Urothelium cell line (cell line): ENCODE measurements at regions not wholly inside any gene's neighbourhood (a gene's known extent, or its start where the extent isn't known, plus 50 kb on each side); places are given as distances from the start of the nearest gene placed in this dataset.

Source experiments
- DNase-seq: peaks from one replicate; pipeline ENCODE4 v3.0.0; 2011; ENCODE audit warnings: low spot score, mixed read lengths
- FAIRE-seq: peaks from 2 replicates; lab custom pipeline; 2011; peaks lifted over from hg19 to GRCh38; lab: Jason Lieb, UNC

DNA sequence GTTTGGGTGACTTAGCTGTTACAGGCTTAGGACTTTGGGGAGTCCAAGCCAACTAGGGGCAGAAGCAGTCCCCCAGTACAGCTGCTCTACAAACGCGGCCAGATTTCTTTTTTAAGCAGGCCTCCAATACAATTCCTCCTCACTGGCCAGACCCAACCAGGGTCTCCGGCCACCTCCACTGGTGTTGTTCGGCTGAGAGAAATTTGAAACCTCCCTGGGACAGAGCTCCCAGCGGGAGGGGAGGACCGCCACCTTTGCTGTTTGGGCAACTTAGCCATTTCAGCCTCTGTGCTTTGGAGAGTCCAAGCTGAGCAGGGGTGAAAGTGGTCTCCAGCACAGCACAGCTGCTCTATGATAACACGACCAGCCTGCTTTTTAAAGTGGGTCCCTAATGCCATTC, 59.4 kb upstream of the KHDRBS2 start:
- FAIRE-seq (no peak), DNase-seq (no peak)

GRCh38 chr6:62344850-62345249, 58.8 kb upstream of the KHDRBS2 start:
- no peak for DNase-seq
- no peak for FAIRE-seq

DNA sequence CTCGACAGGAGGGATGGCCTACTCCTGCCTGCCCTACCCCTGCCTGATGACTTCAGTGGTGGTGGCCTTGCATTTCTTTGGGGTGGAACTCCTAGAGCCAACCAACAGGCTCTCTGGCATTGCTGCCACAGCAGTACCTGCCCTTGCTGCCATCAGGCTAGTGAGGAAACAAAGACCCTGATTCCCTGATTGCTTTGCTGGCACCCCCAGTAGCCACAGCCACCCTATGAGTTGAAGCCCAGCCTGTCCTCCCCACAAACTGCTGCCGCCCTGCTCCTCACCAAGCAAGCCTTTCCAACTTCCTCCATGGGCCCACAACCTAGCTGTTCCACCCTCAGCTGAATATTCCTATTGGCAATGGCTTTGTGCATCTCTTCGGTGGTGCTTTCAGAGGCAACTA, 52.5 kb upstream of the KHDRBS2 start:
- DNase-seq (no peak), FAIRE-seq (no peak)
